ENCODE measurements at regions not wholly inside any gene's neighbourhood (a gene's known extent, or its start where the extent isn't known, plus 50 kb on each side); places are given as distances from the start of the nearest gene placed in this dataset.

GRCh38 chr1:82215056-82215852 is 414.5 kb downstream of the ADGRL2 start:
- Mint-ChIP-seq H3K9me3 (no peaks in the 10 kb centered on the region), H3K4me3 (no peak overlapping the region), H3K27ac (no peak overlapping the region), H3K36me3 (no peaks in the 10 kb centered on the region), H3K27me3 (ENCODE audit: low read depth) (no peaks in the 10 kb centered on the region), H3K4me1 (peaks cover under 1% of the 10 kb centered on the region)
- TF ChIP-seq OVOL2 (CRISPR knock-in tag; IDR thresholded peaks at IDR 0.05; ENCODE audit: borderline replicate concordance), result no peak
- TF ChIP-seq ESRRA (CRISPR knock-in tag; IDR thresholded peaks at IDR 0.05; ENCODE audit: borderline replicate concordance), result no peak
- TF ChIP-seq SMAD3 (CRISPR knock-in tag; IDR thresholded peaks at IDR 0.05; ENCODE audit: borderline replicate concordance), result no peak
- no peak for TF ChIP-seq ZNF423 (CRISPR knock-in tag; IDR thresholded peaks at IDR 0.05)
- TF ChIP-seq, protein P1, sequence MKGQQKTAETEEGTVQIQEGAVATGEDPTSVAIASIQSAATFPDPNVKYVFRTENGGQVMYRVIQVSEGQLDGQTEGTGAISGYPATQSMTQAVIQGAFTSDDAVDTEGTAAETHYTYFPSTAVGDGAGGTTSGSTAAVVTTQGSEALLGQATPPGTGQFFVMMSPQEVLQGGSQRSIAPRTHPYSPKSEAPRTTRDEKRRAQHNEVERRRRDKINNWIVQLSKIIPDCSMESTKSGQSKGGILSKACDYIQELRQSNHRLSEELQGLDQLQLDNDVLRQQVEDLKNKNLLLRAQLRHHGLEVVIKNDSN (CRISPR knock-in tag; IDR thresholded peaks at IDR 0.05), result no peak
- no peak for TF ChIP-seq NFYB (CRISPR knock-in tag; conservative IDR thresholded peaks at IDR 0.05; ENCODE audit: low read depth)
- TF ChIP-seq, protein P2, sequence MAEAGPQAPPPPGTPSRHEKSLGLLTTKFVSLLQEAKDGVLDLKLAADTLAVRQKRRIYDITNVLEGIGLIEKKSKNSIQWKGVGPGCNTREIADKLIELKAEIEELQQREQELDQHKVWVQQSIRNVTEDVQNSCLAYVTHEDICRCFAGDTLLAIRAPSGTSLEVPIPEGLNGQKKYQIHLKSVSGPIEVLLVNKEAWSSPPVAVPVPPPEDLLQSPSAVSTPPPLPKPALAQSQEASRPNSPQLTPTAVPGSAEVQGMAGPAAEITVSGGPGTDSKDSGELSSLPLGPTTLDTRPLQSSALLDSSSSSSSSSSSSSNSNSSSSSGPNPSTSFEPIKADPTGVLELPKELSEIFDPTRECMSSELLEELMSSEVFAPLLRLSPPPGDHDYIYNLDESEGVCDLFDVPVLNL (CRISPR knock-in tag; IDR thresholded peaks at IDR 0.05; ENCODE audit: borderline replicate concordance, low read depth), result no peak
- TF ChIP-seq MXD4 (CRISPR knock-in tag; IDR thresholded peaks at IDR 0.05; ENCODE audit: borderline replicate concordance), result no peak
- TF ChIP-seq NR1H2 (CRISPR knock-in tag; IDR thresholded peaks at IDR 0.05), result no peak
- TF ChIP-seq SOX15 (CRISPR knock-in tag; IDR thresholded peaks at IDR 0.05), result no peak
- no peak for TF ChIP-seq AFF4 (CRISPR knock-in tag; IDR thresholded peaks at IDR 0.05; ENCODE audit: borderline replicate concordance)
- ChIA-PET CTCF (no interaction called here), POLR2A (no interaction called here)
- no peak for ATAC-seq
- no peak for DNase-seq (ENCODE audit: low spot score)

DNA sequence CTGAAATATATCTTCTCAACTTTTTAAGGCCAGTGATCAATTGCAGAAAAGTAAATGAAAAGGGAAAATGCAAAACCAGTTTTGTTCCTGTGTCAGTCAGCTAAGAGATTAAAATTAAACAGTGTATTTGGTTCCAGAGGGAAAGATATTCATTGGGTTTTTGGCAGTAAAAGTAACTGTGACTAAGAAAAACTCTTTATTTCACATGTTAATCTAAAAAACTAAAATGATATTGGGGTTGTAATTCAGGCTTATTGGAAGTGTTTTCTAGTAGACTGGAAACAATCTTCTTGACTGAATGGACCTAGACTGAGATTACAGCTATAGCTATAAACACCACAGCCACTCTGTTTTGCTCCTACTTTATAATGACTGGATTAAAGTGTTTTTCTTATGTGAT is 413.9 kb downstream of the ADGRL2 start:
- no peak for DNase-seq (ENCODE audit: low spot score)
- ChIA-PET POLR2A (interaction anchor here (0.5 kb wide), 1 partner anchor 32 kb away, joined by 3 read pairs; no protein-coding TSS in a partner anchor), CTCF (no interaction called here)
- ATAC-seq, result no peak
- Mint-ChIP-seq H3K4me3 (no peak overlapping the region), H3K9me3 (no peaks in the 10 kb centered on the region), H3K27ac (no peak overlapping the region), H3K27me3 (ENCODE audit: low read depth) (no peaks in the 10 kb centered on the region), H3K4me1 (no peaks in the 10 kb centered on the region), H3K36me3 (no peaks in the 10 kb centered on the region)
- no peak for TF ChIP-seq ZNF281 (CRISPR knock-in tag; IDR thresholded peaks at IDR 0.05)
- TF ChIP-seq ZMAT4 (CRISPR knock-in tag; IDR thresholded peaks at IDR 0.05), result no peak
- no peak for TF ChIP-seq KAT7 (CRISPR knock-in tag; IDR thresholded peaks at IDR 0.05; ENCODE audit: borderline replicate concordance)
- TF ChIP-seq PREB (CRISPR knock-in tag; IDR thresholded peaks at IDR 0.05; ENCODE audit: borderline replicate concordance), result no peak
- TF ChIP-seq ZNF219 (CRISPR knock-in tag; IDR thresholded peaks at IDR 0.05; ENCODE audit: borderline replicate concordance), result no peak
- TF ChIP-seq, protein P3, sequence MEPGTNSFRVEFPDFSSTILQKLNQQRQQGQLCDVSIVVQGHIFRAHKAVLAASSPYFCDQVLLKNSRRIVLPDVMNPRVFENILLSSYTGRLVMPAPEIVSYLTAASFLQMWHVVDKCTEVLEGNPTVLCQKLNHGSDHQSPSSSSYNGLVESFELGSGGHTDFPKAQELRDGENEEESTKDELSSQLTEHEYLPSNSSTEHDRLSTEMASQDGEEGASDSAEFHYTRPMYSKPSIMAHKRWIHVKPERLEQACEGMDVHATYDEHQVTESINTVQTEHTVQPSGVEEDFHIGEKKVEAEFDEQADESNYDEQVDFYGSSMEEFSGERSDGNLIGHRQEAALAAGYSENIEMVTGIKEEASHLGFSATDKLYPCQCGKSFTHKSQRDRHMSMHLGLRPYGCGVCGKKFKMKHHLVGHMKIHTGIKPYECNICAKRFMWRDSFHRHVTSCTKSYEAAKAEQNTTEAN (CRISPR knock-in tag; IDR thresholded peaks at IDR 0.05), result no peak
- TF ChIP-seq CREM (CRISPR knock-in tag; IDR thresholded peaks at IDR 0.05), result no peak
- TF ChIP-seq JAZF1 (CRISPR knock-in tag; IDR thresholded peaks at IDR 0.05), result no peak
- no peak for TF ChIP-seq FOXJ3 (CRISPR knock-in tag; IDR thresholded peaks at IDR 0.05; ENCODE audit: borderline replicate concordance)
- TF ChIP-seq RORB (CRISPR knock-in tag; IDR thresholded peaks at IDR 0.05), result no peak
